ENCODE measurements at regions not wholly inside any gene's neighbourhood (a gene's known extent, or its start where the extent isn't known, plus 50 kb on each side); places are given as distances from the start of the nearest gene placed in this dataset.

DNA sequence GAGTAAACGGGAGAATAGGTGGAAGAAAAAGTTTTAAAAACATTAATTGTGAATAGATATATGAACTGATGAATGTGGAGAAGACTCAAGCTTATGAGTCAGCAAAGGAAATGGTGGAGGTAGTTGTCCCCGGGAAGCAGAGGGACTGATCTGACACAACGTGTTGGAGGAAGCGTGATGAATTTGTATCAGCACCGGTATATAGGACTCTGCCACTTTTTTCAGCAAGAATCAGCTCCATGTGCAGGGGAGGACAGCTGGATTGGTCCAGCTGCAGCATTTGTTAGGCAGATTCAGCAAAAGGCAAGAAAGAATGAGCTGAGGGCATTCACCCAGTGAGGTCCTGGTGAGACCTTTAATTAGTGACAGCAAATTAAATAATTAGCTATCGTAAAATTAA lies 276.0 kb downstream of the TENT4A start:
- Histone ChIP-seq H3K9ac (no peak overlapping the region), H3K27ac (no peak overlapping the region), H3K4me2 (no peak overlapping the region), H3K4me1 (no peaks in the 10 kb centered on the region), H3K36me3 (no peaks in the 10 kb centered on the region), H3K4me3 (no peak overlapping the region), H4K20me1 (no peaks in the 10 kb centered on the region), H3K27me3 (no peaks in the 10 kb centered on the region), H3K9me3 (no peaks in the 10 kb centered on the region)
- no peak for TF ChIP-seq Cebpa-rat (IDR thresholded peaks at IDR 0.05)

DNA sequence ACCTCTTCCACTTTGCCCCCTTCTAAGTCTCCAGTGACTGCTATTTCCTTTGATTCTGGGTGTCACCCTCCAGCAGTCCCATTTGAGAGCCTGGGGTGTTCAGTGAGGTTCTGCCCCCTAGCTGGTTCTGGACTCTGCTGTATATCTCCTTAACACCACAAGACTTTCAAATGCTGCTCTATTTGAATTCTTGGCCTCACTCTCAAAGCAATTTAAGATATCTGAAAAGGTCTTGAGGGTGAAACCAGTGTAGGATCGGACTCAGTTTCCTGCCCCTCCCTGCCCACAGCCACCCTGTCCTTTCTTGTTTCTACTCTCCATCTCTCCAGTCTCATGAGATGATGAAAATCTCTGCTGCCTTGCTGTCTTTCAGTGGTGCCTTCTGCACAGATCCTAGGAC lies 280.9 kb downstream of the TENT4A start:
- Histone ChIP-seq H3K4me3 (no peak overlapping the region), H3K9ac (no peak overlapping the region), H3K36me3 (no peaks in the 10 kb centered on the region), H3K27me3 (no peaks in the 10 kb centered on the region), H3K4me2 (no peak overlapping the region), H4K20me1 (no peaks in the 10 kb centered on the region), H3K27ac (no peak overlapping the region), H3K4me1 (peaks cover 4% of the 10 kb centered on the region; the same call in 1 of the 2 replicates), H3K9me3 (peaks cover 12% of the 10 kb centered on the region; the same call in 1 of the 2 replicates)
- TF ChIP-seq Cebpa-rat (IDR thresholded peaks at IDR 0.05), result no peak

DNA sequence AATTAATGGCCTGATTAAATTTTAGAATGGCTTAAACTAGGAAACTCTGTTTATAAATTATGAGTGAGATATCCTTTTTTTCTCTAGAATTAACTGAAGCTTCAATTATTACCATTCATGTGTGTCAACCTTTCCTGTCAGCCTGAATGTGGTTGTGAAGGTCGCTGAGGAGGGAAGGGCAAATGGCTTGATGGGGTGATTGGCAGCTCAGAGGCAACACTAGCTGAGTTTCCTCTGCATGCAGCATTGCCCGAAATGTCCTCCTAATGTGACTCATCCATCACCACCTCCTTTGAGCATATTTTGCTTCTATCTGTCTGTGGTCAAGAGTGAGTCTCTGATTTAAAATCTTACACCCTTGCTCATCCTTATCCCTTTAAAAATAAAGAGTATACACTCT lies 281.9 kb downstream of the TENT4A start:
- H3K27ac ChIP-seq, result no peak overlapping the region
- peaks cover 12% of the 10 kb centered on the region; the same call in 1 of the 2 replicates for H3K9me3 ChIP-seq
- no peak overlapping the region for H3K4me3 ChIP-seq
- no peaks in the 10 kb centered on the region for H4K20me1 ChIP-seq
- H3K4me1 ChIP-seq, result peaks cover 4% of the 10 kb centered on the region; the same call in 1 of the 2 replicates
- H3K4me2 ChIP-seq, result no peak overlapping the region
- H3K9ac ChIP-seq, result no peak overlapping the region
- no peaks in the 10 kb centered on the region for H3K27me3 ChIP-seq
- no peak for TF ChIP-seq Cebpa-rat (IDR thresholded peaks at IDR 0.05)
- no peaks in the 10 kb centered on the region for H3K36me3 ChIP-seq

DNA sequence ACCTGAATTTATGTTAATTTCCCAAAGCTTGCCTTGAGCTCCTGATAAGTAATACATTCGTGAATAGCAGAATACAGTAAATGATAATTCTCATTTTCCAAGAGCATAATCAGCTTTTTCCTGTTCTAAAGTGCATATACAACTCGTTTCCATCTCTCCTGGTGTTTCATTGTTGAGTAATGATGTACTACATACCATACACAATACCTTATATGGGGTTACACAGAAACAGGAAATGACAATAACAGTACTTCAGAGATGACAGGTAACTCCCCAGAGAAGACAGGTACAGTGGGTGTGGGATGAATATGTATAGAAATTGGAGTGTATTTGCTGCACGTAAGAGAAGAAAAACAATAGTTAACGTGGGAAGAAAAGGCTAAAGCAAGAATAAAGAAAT lies 287.1 kb downstream of the TENT4A start:
- H3K27ac ChIP-seq, result no peak overlapping the region
- no peak overlapping the region for H3K4me3 ChIP-seq
- H3K9ac ChIP-seq, result no peak overlapping the region
- no peaks in the 10 kb centered on the region for H3K36me3 ChIP-seq
- H3K9me3 ChIP-seq, result peaks cover 12% of the 10 kb centered on the region; the same call in 1 of the 2 replicates
- no peaks in the 10 kb centered on the region for H3K27me3 ChIP-seq
- no peak for TF ChIP-seq Cebpa-rat (IDR thresholded peaks at IDR 0.05)
- no peaks in the 10 kb centered on the region for H4K20me1 ChIP-seq
- peaks cover under 1% of the 10 kb centered on the region; the same call in 1 of the 2 replicates for H3K4me1 ChIP-seq
- no peak overlapping the region for H3K4me2 ChIP-seq

GRCh38 chr5:7010591-7010990 lies 297.4 kb downstream of the TENT4A start:
- H3K9ac ChIP-seq, result no peak overlapping the region
- H4K20me1 ChIP-seq, result no peaks in the 10 kb centered on the region
- no peaks in the 10 kb centered on the region for H3K36me3 ChIP-seq
- TF ChIP-seq Cebpa-rat (IDR thresholded peaks at IDR 0.05), result no peak
- no peak overlapping the region for H3K27ac ChIP-seq
- H3K27me3 ChIP-seq, result no peaks in the 10 kb centered on the region
- H3K4me1 ChIP-seq, result no peaks in the 10 kb centered on the region
- no peaks in the 10 kb centered on the region for H3K9me3 ChIP-seq
- no peak overlapping the region for H3K4me2 ChIP-seq
- H3K4me3 ChIP-seq, result no peak overlapping the region

DNA sequence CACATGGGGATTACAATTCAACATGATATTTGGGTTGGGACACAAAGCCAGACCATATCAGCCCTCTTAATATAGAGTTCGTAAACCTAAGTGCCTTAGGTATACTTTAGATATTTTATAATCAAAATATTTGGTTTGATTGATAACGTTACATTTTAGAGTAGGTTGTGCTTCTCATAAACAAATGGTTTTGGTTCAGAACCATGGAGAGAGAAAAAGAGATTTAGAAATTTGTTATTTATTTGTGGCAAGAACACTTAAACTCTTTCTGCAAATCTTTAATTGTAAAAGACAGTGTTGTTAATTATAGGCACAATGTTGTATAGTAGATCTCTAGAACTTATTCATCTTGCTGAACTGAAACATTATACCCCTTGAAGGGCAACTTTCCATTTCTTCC lies 298.8 kb downstream of the TENT4A start:
- Histone ChIP-seq H3K4me2 (no peak overlapping the region), H3K27ac (no peak overlapping the region), H3K9ac (no peak overlapping the region), H3K27me3 (no peaks in the 10 kb centered on the region), H3K9me3 (no peaks in the 10 kb centered on the region), H3K36me3 (no peaks in the 10 kb centered on the region), H3K4me1 (no peaks in the 10 kb centered on the region), H3K4me3 (no peak overlapping the region), H4K20me1 (no peaks in the 10 kb centered on the region)
- TF ChIP-seq Cebpa-rat (IDR thresholded peaks at IDR 0.05), result no peak

GRCh38 chr5:7014611-7015010 lies 301.4 kb downstream of the TENT4A start:
- TF ChIP-seq Cebpa-rat (IDR thresholded peaks at IDR 0.05), result no peak
- H3K27ac ChIP-seq, result no peak overlapping the region
- H3K9me3 ChIP-seq, result peaks cover 9% of the 10 kb centered on the region
- H3K36me3 ChIP-seq, result no peaks in the 10 kb centered on the region
- H3K27me3 ChIP-seq, result no peaks in the 10 kb centered on the region
- no peaks in the 10 kb centered on the region for H3K4me1 ChIP-seq
- no peak overlapping the region for H3K4me3 ChIP-seq
- no peaks in the 10 kb centered on the region for H4K20me1 ChIP-seq
- no peak overlapping the region for H3K4me2 ChIP-seq
- no peak overlapping the region for H3K9ac ChIP-seq

DNA sequence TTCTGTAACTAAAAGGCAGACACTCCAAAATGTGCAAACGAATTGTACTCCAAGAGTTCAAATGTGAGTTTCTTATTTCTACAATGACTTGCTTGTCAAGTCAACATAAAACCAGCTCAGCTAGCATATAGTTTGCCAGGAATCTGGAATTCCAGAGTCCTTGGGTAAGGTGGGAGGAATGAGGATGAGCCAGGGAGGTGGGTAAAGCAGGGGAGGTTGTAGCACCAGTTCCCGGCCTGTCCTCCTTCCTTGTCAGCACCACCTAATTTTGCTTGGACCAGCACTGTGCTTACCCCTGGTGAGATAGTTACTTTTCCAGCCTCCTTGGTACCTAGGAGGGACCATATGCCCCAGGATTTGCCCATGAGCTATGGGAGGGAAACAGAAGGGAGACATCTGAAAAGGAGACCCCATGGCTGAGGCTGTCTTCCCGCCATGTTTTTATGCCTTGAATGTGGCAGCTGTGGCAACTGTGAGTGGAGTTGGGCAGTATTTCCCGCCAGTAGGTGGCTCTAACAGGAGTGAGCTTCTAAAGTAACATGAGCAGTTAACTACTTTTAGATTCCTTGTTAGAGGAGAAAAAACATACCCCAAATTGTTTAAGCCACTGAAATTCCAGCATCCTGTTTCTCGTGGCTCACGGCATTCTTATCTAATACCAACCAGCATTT lies 302.5 kb downstream of the TENT4A start:
- H3K27ac ChIP-seq, result no peak overlapping the region
- H3K4me1 ChIP-seq, result no peaks in the 10 kb centered on the region
- H3K9me3 ChIP-seq, result peaks cover 17% of the 10 kb centered on the region
- no peak overlapping the region for H3K4me2 ChIP-seq
- no peak overlapping the region for H3K9ac ChIP-seq
- TF ChIP-seq Cebpa-rat (IDR thresholded peaks at IDR 0.05), result no peak
- no peak overlapping the region for H3K4me3 ChIP-seq
- H3K27me3 ChIP-seq, result no peaks in the 10 kb centered on the region
- no peaks in the 10 kb centered on the region for H4K20me1 ChIP-seq
- no peaks in the 10 kb centered on the region for H3K36me3 ChIP-seq

DNA sequence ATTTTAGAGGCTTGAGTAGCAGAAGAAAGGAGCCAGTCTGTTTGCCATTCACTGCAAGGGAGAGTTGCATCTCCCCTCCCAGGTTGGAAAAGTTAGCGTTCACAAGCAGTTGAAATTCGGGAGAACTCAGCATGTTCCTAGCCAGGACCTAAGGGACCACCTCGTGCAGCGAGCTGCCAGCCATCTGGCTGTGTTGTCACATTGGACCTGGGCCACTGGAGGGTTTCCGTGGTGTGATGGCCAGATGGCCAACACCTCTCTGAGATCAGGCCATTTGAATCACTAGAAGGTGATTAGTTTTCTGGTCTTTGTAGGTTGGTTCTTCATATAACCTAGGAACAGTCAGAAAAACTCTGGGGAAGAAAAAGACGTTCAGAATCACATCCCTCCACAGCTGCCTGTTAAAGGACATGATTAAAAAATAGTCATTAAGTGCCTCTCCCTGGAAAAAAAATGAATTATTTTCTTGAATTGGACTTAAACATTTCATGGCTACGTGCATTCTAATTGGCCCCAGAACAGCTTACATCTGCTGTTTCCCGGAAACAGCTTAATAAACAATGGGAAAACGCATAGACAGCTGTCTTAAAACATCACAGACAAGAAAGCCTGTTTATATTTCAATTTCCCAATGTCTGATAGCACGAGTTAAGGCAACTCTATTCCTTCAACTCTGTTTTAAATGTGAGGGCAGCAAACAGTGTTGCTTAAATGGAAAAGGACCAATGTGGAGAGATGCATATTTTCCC lies 303.9 kb downstream of the TENT4A start:
- no peak overlapping the region for H3K4me3 ChIP-seq
- no peaks in the 10 kb centered on the region for H3K27me3 ChIP-seq
- TF ChIP-seq Cebpa-rat (IDR thresholded peaks at IDR 0.05), result no peak
- H3K4me2 ChIP-seq, result no peak overlapping the region
- H3K9ac ChIP-seq, result no peak overlapping the region
- H3K27ac ChIP-seq, result no peak overlapping the region
- no peaks in the 10 kb centered on the region for H3K36me3 ChIP-seq
- no peaks in the 10 kb centered on the region for H4K20me1 ChIP-seq
- H3K4me1 ChIP-seq, result no peaks in the 10 kb centered on the region
- peaks cover 31% of the 10 kb centered on the region for H3K9me3 ChIP-seq

DNA sequence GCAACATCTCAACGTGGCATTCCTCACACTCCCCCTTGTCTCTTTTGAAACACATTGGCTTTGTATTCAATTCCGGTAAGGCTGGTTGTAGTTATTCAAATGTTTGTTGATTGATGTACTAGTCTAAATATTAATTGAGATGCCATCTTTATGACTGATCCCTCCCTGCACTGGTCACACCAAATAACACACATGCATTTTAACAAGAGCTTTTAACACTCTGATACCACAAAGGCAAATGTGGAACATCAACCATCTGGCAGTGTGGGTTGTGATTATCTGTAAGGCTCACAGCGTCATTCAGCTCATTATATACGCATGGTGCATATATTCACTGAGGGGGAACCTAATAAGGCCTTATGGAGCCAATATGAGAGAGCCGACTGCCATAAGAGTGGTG lies 305.0 kb downstream of the TENT4A start:
- Histone ChIP-seq H3K27ac (no peak overlapping the region), H3K4me3 (no peak overlapping the region), H3K36me3 (no peaks in the 10 kb centered on the region), H3K9ac (no peak overlapping the region), H4K20me1 (no peaks in the 10 kb centered on the region), H3K27me3 (no peaks in the 10 kb centered on the region), H3K4me2 (no peak overlapping the region), H3K9me3 (peaks cover 42% of the 10 kb centered on the region), H3K4me1 (no peaks in the 10 kb centered on the region)
- TF ChIP-seq Cebpa-rat (IDR thresholded peaks at IDR 0.05), result no peak
